PC-3 (cell line): ENCODE measurements at regions not wholly inside any gene's neighbourhood (a gene's known extent, or its start where the extent isn't known, plus 50 kb on each side); places are given as distances from the start of the nearest gene placed in this dataset.

Experiments
- EZH2 ChIP-seq: fragments of 300-600 bp; sonication (generic); IDR thresholded peaks from one replicate; pipeline ENCODE4 v1.6.1; 2017; ENCODE audit warnings: antibody characterized with exemption, mild to moderate bottlenecking, low read length; ENCODE audit not compliant: unreplicated experiment
- EZH2phosphoT487 ChIP-seq: fragments of 300-600 bp; sonication (generic); IDR thresholded peaks from 2 replicates; pipeline ENCODE4 v1.6.1; 2018; ENCODE audit warnings: mild to moderate bottlenecking, antibody characterized with exemption, low read length, borderline replicate concordance
- TF ChIP-seq, protein P1 (sequence below): fragments of 300-600 bp; sonication (generic); conservative IDR thresholded peaks from 2 replicates; pipeline ENCODE4 v1.5.1; 2017; ENCODE audit warnings: antibody characterized with exemption, low read depth, mild to moderate bottlenecking, low read length

DNA sequence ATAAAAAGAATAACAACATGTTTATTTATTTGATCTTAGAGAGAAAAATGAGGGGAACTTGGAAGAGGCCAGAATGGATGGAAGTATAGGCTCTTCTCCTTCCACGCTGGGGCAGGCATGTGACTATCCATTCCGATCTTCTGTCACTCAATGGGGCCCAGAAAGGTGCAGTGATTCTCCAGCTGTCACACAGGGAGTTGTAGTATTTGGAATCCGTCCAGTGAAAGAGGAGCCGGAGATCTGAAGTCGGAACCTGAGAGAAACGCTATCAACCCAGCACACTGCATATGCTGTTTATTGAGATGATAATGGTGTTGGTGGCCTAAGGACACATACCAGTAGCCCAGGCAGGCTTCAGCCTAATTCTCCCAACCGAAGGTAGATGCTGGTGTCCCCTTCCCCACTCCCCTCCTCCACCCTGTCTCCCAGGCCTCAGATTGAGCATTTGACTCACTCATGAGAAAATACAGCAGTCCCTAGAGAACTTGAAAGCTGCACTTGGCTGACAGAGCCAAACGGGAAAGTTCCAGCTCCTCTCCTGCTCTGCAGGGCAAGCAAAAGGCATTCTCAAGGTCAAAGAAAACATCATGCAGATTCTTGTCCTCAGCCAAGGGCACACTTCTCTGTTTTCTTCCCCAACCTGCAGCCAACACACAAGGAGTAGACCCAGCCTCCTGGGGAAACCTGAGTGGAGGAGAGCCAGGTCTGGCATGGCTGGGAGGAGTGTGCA is 100.4 kb downstream of the IRF2BPL start:
- no peak for TF ChIP-seq EZH2phosphoT487
- TF ChIP-seq, protein P1, sequence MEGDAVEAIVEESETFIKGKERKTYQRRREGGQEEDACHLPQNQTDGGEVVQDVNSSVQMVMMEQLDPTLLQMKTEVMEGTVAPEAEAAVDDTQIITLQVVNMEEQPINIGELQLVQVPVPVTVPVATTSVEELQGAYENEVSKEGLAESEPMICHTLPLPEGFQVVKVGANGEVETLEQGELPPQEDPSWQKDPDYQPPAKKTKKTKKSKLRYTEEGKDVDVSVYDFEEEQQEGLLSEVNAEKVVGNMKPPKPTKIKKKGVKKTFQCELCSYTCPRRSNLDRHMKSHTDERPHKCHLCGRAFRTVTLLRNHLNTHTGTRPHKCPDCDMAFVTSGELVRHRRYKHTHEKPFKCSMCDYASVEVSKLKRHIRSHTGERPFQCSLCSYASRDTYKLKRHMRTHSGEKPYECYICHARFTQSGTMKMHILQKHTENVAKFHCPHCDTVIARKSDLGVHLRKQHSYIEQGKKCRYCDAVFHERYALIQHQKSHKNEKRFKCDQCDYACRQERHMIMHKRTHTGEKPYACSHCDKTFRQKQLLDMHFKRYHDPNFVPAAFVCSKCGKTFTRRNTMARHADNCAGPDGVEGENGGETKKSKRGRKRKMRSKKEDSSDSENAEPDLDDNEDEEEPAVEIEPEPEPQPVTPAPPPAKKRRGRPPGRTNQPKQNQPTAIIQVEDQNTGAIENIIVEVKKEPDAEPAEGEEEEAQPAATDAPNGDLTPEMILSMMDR, result no peak
- no peak for TF ChIP-seq EZH2
